ENCODE measurements at regions not wholly inside any gene's neighbourhood (a gene's known extent, or its start where the extent isn't known, plus 50 kb on each side); places are given as distances from the start of the nearest gene placed in this dataset.
A peak's percentile ranks its signal among the peaks of the same experiment; 100 is the strongest.

DNA sequence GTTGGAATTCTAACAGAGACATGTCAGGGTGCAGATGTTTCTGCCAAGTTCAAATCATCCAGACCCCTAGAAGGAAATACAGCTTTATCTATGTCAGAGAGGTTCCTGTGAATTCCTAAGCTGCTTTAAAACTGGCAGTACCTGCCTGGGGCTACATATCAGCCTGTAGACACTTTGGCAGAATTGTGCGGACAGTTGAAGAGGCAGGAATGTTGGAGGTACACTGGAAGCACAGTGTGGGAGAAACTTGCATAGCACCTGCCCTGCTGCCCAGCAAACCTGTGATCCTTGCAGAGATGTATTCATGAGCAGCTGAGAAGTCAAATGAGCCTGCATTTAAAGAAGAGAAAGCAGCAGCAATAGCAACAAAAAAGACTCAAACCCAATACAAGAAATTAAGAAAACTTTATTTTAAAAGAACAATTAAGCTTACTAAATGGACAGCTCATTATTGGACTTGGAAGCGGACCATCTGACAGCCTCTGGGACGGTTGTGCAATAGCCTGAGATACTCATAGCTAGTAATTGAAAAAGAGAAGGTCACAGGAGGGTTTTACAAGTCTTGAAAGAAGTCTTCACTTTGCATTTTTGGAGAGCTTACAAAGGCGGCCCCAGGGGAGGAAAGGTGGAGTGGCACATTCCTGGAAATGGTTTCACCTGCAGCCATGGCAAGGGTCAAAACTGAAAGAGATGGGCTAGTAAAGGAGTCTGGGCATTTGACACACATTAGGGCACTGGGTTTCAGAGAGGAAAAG lies 280.9 kb upstream of the FLRT2 start:
- Histone ChIP-seq H3K9me3 (ENCODE audit: control insufficient read depth, low read length) (no peaks in the 10 kb centered on the region), H3K9ac (ENCODE audit: low read length) (no peak overlapping the region), H3K36me3 (ENCODE audit: control insufficient read depth, insufficient read depth, low read length, severe bottlenecking) (no peaks in the 10 kb centered on the region), H3K4me1 (ENCODE audit: control insufficient read depth, insufficient read depth, low read length) (peaks cover 15% of the 10 kb centered on the region), H3K27me3 (replicated peaks; ENCODE audit: control insufficient read depth, insufficient read depth, low read length) (no peaks in the 10 kb centered on the region), H3K4me3 (ENCODE audit: low read length) (no peak overlapping the region)
- DNase-seq (ENCODE audit: low read depth) = peak; percentile 36

DNA sequence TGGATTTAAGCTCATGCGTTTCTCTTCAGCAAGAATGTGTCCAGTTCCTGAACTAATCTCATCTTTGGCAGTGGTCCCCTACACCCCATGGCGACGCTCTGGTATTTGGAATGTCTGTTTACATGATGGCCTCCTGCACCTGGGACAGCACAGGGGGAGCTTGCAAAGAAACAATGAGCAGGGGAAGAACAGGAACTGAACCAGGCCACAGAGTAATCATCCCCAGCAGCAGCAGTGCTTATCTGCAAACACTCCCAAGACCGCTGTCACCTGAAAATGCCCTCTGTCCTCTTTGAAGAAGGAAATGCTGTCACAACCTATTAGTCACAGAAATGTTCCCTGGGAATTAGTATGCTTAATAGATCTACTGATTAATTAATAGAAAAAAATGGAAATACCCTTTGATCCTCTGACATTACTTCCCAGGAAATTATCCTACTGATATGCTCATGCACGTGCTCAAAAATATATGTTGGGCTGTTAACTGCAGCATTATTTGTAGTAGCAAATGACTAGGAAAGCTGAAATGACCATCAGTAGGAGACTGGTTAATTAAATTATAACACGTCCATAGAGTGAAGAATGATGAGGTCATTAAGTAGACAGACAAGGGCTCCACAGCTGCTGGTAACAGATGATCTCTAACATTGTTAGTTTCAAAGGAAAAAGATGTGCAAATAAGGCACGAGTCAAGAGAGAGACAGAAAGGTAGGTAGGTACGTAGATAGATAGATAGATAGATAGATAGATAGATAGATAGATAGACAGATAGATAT lies 279.3 kb upstream of the FLRT2 start:
- H3K36me3 ChIP-seq (ENCODE audit: control insufficient read depth, insufficient read depth, low read length, severe bottlenecking) = no peaks in the 10 kb centered on the region
- DNase-seq (ENCODE audit: low read depth) = no peak
- H3K4me1 ChIP-seq (ENCODE audit: control insufficient read depth, insufficient read depth, low read length) = peaks cover 15% of the 10 kb centered on the region
- H3K9ac ChIP-seq (ENCODE audit: low read length) = no peak overlapping the region
- H3K9me3 ChIP-seq (ENCODE audit: control insufficient read depth, low read length) = no peaks in the 10 kb centered on the region
- H3K4me3 ChIP-seq (ENCODE audit: low read length) = no peak overlapping the region
- H3K27me3 ChIP-seq (replicated peaks; ENCODE audit: control insufficient read depth, insufficient read depth, low read length) = no peaks in the 10 kb centered on the region

DNA sequence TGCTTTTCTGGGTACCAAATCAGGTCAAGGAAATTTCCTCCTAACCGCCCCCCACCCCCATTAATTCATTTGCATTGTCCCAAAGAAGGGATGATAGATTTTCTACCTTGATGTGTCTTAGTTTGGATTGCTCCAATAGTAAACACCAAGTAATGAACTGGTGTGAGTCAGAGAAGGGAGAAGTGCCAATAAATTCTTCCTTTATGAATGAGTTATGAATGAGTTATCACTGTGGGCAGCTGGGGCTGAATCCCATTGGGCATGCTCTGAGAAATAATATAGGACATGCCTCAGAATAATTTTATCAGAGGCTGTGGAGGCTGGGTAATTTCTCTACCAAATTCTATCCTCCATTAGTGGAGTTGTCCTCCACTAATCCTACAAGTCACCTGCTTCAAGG lies 277.9 kb upstream of the FLRT2 start:
- Histone ChIP-seq H3K9ac (ENCODE audit: low read length) (no peak overlapping the region), H3K4me3 (ENCODE audit: low read length) (no peak overlapping the region), H3K4me1 (ENCODE audit: control insufficient read depth, insufficient read depth, low read length) (peaks cover 15% of the 10 kb centered on the region), H3K36me3 (ENCODE audit: control insufficient read depth, insufficient read depth, low read length, severe bottlenecking) (no peaks in the 10 kb centered on the region), H3K27me3 (replicated peaks; ENCODE audit: control insufficient read depth, insufficient read depth, low read length) (no peaks in the 10 kb centered on the region), H3K9me3 (ENCODE audit: control insufficient read depth, low read length) (no peaks in the 10 kb centered on the region)
- peak; percentile 65 for DNase-seq (ENCODE audit: low read depth)

DNA sequence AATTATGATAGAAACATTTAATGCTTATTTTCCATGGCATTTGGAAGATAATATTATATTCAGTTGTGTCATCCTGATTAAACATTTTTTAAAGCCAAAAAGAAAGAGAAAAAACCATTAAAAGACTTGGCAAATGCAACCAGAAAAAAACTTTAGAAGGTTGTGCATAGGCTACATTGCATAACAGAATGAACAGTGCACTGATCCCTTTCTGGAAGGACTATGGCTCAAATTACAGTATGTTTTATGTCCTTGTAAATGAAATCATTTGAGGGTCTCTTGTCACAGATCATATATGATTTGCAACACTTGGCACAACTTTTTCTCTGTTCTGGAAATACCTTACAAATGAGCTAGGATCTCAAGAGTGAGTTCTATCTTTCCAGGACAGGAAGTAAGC lies 275.2 kb upstream of the FLRT2 start:
- Histone ChIP-seq H3K9ac (ENCODE audit: low read length) (no peak overlapping the region), H3K4me1 (ENCODE audit: control insufficient read depth, insufficient read depth, low read length) (peaks cover 8% of the 10 kb centered on the region)

DNA sequence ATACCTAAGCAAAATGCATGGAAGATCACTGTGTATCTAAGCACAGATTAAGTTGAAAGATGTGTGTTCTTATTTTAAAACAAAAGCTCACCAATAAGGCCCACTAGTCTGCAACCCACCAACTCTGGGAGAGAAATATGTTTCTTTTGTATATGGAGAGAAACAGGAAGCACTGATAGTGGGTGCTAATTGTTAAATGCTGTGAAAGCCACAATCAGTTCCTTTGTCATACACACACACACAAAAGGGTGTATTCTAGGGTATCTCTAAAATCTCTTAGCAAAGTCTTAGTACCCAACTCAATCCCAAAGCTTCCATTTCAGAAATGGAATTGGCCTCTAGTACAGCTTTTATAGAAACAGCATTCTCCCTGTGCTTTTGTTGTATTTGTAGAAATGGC lies 272.7 kb upstream of the FLRT2 start:
- DNase-seq (ENCODE audit: low read depth) = no peak
- no peak overlapping the region for H3K4me3 ChIP-seq (ENCODE audit: low read length)
- no peaks in the 10 kb centered on the region for H3K27me3 ChIP-seq (replicated peaks; ENCODE audit: control insufficient read depth, insufficient read depth, low read length)
- no peak overlapping the region for H3K9ac ChIP-seq (ENCODE audit: low read length)
- H3K4me1 ChIP-seq (ENCODE audit: control insufficient read depth, insufficient read depth, low read length) = peaks cover under 1% of the 10 kb centered on the region
- H3K9me3 ChIP-seq (ENCODE audit: control insufficient read depth, low read length) = no peaks in the 10 kb centered on the region
- H3K36me3 ChIP-seq (ENCODE audit: control insufficient read depth, insufficient read depth, low read length, severe bottlenecking) = no peaks in the 10 kb centered on the region

More for the DNA sequence above, 275.2 kb upstream of the FLRT2 start:
- DNase-seq (ENCODE audit: low read depth) = peak; percentile 62
- Histone ChIP-seq H3K27me3 (replicated peaks; ENCODE audit: control insufficient read depth, insufficient read depth, low read length) (no peaks in the 10 kb centered on the region), H3K36me3 (ENCODE audit: control insufficient read depth, insufficient read depth, low read length, severe bottlenecking) (no peaks in the 10 kb centered on the region), H3K9me3 (ENCODE audit: control insufficient read depth, low read length) (no peaks in the 10 kb centered on the region), H3K4me3 (ENCODE audit: low read length) (no peak overlapping the region)

DNA sequence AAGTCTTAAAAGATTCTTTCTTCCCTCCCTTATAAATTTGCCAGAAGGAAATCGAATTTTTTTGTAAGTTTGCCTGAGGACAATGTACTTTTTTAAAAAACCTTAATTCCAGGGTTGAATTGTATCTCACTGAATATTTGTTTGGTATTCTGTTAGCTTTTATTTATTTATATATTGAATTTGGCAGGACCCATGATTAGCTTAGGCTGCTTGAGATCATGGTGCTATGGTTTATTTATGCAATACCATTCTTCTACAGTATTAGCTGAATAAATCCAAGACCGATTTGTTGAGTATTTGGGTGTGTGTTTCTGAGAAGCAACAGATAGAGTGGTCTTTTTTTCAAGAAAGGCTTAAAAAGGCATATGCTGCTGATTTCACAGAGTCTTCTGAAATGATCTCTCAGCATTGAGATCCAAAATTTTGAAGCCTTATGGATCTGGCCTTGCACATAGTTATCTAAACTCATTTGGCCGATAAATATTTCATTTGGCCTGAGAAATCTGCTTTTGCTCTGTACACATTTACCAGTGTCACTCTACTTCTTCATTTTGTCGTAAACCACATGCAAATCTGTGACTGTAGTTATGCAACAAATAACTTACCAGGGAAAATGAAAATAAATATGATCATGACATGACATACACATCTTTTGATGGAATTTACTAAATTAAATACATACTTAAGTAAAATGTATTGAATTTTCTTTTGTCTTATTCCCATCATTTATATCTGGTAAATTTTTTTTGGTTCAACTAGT lies 265.8 kb upstream of the FLRT2 start:
- peak; percentile 58 for DNase-seq (ENCODE audit: low read depth)
- Histone ChIP-seq H3K36me3 (ENCODE audit: control insufficient read depth, insufficient read depth, low read length, severe bottlenecking) (no peaks in the 10 kb centered on the region), H3K4me1 (ENCODE audit: control insufficient read depth, insufficient read depth, low read length) (no peaks in the 10 kb centered on the region)

DNA sequence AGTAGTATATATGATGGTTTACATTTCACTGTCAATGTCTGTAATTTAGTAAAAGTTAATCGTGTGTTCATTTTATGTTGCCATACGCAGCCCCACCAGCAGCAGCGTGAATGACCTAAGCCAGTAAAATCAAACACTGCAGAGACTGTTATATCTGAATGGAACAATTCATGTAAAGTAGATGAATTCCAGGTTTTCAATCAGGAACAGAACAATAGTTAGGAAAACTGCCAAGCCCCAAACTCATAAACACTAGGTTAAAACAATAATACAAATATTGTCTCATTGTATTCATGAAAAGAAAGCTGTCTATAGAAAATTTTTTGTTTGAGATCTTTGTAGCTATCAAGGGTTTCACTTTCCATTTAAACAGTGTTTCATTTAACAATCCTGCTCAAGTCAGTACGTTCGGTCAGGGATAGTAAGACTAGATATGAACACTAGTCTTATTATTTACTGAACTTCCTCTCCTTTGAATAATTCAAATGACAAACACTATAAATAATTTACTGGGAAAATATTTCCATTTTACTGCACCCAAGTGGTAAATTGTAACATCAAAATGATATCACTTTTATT lies 256.8 kb upstream of the FLRT2 start:
- H3K36me3 ChIP-seq (ENCODE audit: control insufficient read depth, insufficient read depth, low read length, severe bottlenecking) = no peaks in the 10 kb centered on the region
- no peaks in the 10 kb centered on the region for H3K27me3 ChIP-seq (replicated peaks; ENCODE audit: control insufficient read depth, insufficient read depth, low read length)
- peak overlapping the region; percentile 52 for H3K9ac ChIP-seq (ENCODE audit: low read length)
- no peak for DNase-seq (ENCODE audit: low read depth)
- peak overlapping the region; percentile 72 for H3K4me3 ChIP-seq (ENCODE audit: low read length)
- no peaks in the 10 kb centered on the region for H3K9me3 ChIP-seq (ENCODE audit: control insufficient read depth, low read length)
- H3K4me1 ChIP-seq (ENCODE audit: control insufficient read depth, insufficient read depth, low read length) = peaks cover 7% of the 10 kb centered on the region

More for the DNA sequence above, 265.8 kb upstream of the FLRT2 start:
- H3K9me3 ChIP-seq (ENCODE audit: control insufficient read depth, low read length) = no peaks in the 10 kb centered on the region
- H3K27me3 ChIP-seq (replicated peaks; ENCODE audit: control insufficient read depth, insufficient read depth, low read length) = no peaks in the 10 kb centered on the region
- no peak overlapping the region for H3K4me3 ChIP-seq (ENCODE audit: low read length)
- H3K9ac ChIP-seq (ENCODE audit: low read length) = no peak overlapping the region

DNA sequence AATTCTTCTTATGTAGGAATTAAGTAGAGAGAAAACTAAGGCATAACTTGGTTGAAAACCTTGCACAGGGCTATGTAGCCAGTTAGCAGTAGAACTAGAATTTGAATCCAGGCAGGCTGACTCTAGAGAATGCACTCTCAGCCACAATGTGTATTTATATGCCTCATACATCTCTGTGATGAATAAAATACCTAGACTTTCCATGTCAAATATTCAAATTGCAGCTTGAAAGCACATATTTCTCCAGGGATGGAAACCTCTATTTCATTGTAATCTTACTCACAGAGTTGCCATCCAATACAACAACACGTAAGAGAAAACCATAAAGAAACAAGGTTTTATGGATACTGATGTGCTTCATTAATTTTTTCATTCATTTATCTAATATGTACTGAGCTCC lies 256.0 kb upstream of the FLRT2 start:
- no peaks in the 10 kb centered on the region for H3K36me3 ChIP-seq (ENCODE audit: control insufficient read depth, insufficient read depth, low read length, severe bottlenecking)
- H3K4me1 ChIP-seq (ENCODE audit: control insufficient read depth, insufficient read depth, low read length) = peaks cover 7% of the 10 kb centered on the region
- H3K9ac ChIP-seq (ENCODE audit: low read length) = no peak overlapping the region
- DNase-seq (ENCODE audit: low read depth) = no peak
- H3K27me3 ChIP-seq (replicated peaks; ENCODE audit: control insufficient read depth, insufficient read depth, low read length) = no peaks in the 10 kb centered on the region
- H3K9me3 ChIP-seq (ENCODE audit: control insufficient read depth, low read length) = no peaks in the 10 kb centered on the region
- H3K4me3 ChIP-seq (ENCODE audit: low read length) = no peak overlapping the region

DNA sequence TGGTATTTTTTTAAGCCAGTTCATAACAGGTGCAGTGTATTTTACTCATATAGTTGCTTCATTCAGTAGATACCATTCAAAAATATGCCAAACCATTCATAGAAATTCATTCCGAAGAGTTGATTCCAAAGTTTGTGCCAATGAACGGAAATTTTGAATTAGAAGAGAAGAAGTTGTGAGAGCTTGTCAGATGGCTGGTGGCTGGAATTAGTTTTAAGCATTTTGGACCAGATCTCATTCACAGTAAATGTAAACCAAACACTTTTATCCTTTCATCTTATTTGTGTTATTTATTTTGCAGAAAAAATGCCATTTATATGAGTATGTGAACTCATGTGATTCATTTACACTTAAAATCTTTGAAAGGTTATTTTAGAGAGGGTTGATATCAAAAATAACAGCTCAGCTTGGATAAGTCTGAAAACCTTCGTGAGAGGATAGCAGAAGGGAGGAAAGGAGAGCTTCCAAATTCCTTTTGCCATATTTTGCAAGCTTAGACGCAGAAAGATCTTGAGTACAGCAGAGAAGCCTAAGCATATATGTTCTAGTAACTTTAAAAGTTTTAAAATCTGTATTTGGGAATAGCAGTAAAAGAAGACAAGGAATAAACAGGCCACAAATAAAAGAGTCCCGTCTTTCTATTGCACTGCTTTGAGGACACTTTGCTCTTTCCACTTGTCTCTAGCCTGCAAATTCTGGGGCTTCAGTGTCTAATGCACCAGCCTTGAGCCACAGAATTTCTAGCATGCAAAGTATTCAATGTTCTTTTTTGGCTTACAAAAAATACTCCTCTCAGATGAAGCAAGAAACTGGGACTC lies 253.6 kb upstream of the FLRT2 start:
- no peaks in the 10 kb centered on the region for H3K27me3 ChIP-seq (replicated peaks; ENCODE audit: control insufficient read depth, insufficient read depth, low read length)
- no peaks in the 10 kb centered on the region for H3K36me3 ChIP-seq (ENCODE audit: control insufficient read depth, insufficient read depth, low read length, severe bottlenecking)
- H3K4me3 ChIP-seq (ENCODE audit: low read length) = no peak overlapping the region
- H3K9ac ChIP-seq (ENCODE audit: low read length) = no peak overlapping the region
- H3K9me3 ChIP-seq (ENCODE audit: control insufficient read depth, low read length) = no peaks in the 10 kb centered on the region
- peaks cover 7% of the 10 kb centered on the region for H3K4me1 ChIP-seq (ENCODE audit: control insufficient read depth, insufficient read depth, low read length)
- DNase-seq (ENCODE audit: low read depth) = peak; percentile 46

DNA sequence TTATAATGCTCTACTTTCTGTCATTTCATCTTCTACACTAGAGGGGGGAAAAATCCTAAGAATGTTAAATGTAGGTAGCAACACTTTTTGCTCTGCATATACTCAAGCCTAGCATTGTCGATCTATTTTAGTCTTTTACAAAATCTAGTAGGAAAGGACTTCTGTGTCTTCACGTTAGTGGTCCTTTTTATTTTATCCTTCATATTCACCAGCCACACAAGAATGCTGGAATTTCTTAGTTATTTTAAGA lies 253.0 kb upstream of the FLRT2 start:
- DNase-seq (ENCODE audit: low read depth) = no peak
- H3K4me3 ChIP-seq (ENCODE audit: low read length) = no peak overlapping the region

More for the DNA sequence above, 253.0 kb upstream of the FLRT2 start:
- Histone ChIP-seq H3K9me3 (ENCODE audit: control insufficient read depth, low read length) (no peaks in the 10 kb centered on the region), H3K4me1 (ENCODE audit: control insufficient read depth, insufficient read depth, low read length) (peaks cover 7% of the 10 kb centered on the region), H3K9ac (ENCODE audit: low read length) (no peak overlapping the region), H3K27me3 (replicated peaks; ENCODE audit: control insufficient read depth, insufficient read depth, low read length) (no peaks in the 10 kb centered on the region), H3K36me3 (ENCODE audit: control insufficient read depth, insufficient read depth, low read length, severe bottlenecking) (no peaks in the 10 kb centered on the region)

All from adipocyte (in vitro differentiated cells).